Stomach (tissue), 4 donors: ENCODE measurements at regions not wholly inside any gene's neighbourhood (a gene's known extent, or its start where the extent isn't known, plus 50 kb on each side); places are given as distances from the start of the nearest gene placed in this dataset.

Source experiments
- POLR2A ChIP-seq, 4 donors: fragments of 450-650 bp; IDR thresholded peaks; one replicate each; pipeline ENCODE4 v1.6.1; 2016; ENCODE audit warnings: antibody characterized with exemption in 4 of 4, control low read depth in 2 of 4, mild to moderate bottlenecking in 1 of 4, moderate library complexity in 1 of 4
- TF ChIP-seq, protein P1 (sequence below), 7 experiments: fragments of 450-650 bp in 4 of 7; fragments of 200-600 bp in 3 of 7; sonication (generic) in 3 of 7; IDR thresholded peaks; one replicate each; pipeline ENCODE4 v1.5.1; 2016 to 2019; ENCODE audit warnings: antibody characterized with exemption in 7 of 7, control low read depth in 2 of 7, mild to moderate bottlenecking in 1 of 7

DNA sequence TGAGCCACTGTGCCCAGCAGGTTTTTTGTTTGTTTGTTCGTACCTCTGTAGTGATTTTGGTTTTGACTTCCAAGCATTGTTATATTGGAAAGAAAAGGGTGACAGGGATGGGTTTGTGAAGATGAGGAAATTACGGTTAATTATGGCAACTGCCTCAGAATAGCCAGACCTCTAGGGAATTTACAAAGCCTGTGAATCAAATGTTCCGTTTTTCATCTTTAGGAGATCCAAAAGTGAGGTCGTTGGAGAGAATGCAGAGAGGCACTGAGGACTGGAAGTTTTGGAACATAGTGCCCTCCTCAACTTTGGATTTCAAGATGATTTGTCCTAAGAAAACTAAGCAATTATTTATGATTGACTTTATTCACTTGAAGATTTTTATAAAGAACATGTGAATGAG, 54.5 kb upstream of the EVL start:
- TF ChIP-seq, protein P1, sequence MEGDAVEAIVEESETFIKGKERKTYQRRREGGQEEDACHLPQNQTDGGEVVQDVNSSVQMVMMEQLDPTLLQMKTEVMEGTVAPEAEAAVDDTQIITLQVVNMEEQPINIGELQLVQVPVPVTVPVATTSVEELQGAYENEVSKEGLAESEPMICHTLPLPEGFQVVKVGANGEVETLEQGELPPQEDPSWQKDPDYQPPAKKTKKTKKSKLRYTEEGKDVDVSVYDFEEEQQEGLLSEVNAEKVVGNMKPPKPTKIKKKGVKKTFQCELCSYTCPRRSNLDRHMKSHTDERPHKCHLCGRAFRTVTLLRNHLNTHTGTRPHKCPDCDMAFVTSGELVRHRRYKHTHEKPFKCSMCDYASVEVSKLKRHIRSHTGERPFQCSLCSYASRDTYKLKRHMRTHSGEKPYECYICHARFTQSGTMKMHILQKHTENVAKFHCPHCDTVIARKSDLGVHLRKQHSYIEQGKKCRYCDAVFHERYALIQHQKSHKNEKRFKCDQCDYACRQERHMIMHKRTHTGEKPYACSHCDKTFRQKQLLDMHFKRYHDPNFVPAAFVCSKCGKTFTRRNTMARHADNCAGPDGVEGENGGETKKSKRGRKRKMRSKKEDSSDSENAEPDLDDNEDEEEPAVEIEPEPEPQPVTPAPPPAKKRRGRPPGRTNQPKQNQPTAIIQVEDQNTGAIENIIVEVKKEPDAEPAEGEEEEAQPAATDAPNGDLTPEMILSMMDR (IDR thresholded peaks at IDR 0.05), result no peak
- TF ChIP-seq POLR2A (IDR thresholded peaks at IDR 0.05), result no peak
